CD4-positive, alpha-beta T cell (primary cell): ENCODE measurements at regions not wholly inside any gene's neighbourhood (a gene's known extent, or its start where the extent isn't known, plus 50 kb on each side); places are given as distances from the start of the nearest gene placed in this dataset.
"Not testable (repeated sequence)": the region's sequence is repeated elsewhere in the genome, so short reads cannot be mapped to it uniquely, and the experiment has no call there.

Source experiments
- ATAC-seq: fragments of 200-7000 bp; cut with Tn5 transposase; one replicate; pipeline ENCODE4 v1.10.0; 2022; ENCODE audit warnings: mild to moderate bottlenecking; ENCODE audit not compliant: poor library complexity
- CTCF ChIA-PET: fragments of 350-600 bp; sonication (Branson Sonifier 250); formaldehyde crosslinking; loops from one replicate; lab custom pipeline; 2021; ENCODE audit warnings: antibody characterized with exemption, inconsistent platforms; lab: Charles Lee
- POLR2A ChIA-PET: fragments of 350-600 bp; sonication (Branson Sonifier 250); formaldehyde crosslinking; loops from one replicate; lab custom pipeline; 2021; ENCODE audit warnings: antibody characterized with exemption, inconsistent platforms; lab: Charles Lee
- DNase-seq, 14 experiments: peaks; one replicate each; pipeline ENCODE4 v3.0.0-alpha.2; 2013 to 2020; ENCODE audit warnings: mixed read lengths in 2 of 14
- H3K27ac ChIP-seq, 2 donors: one replicate each; pipeline versions ENCODE4 v1.5.1 to v1.7.0; 2013; ENCODE audit warnings: low read length in 2 of 2, low read depth in 1 of 2, mild to moderate bottlenecking in 1 of 2
- H3K27me3 ChIP-seq, 2 experiments: 1 replicate in 1 of 2; 2 replicates in 1 of 2; pipeline versions ENCODE4 v1.6.1 to v1.7.0; 2013; ENCODE audit warnings: low read length in 2 of 2, control low read depth in 1 of 2, mild to moderate bottlenecking in 1 of 2, moderate library complexity in 1 of 2; ENCODE audit not compliant: insufficient read depth in 2 of 2, control insufficient read depth in 1 of 2
- H3K36me3 ChIP-seq: one replicate; pipeline ENCODE4 v1.6.1; 2013; ENCODE audit warnings: low read length, control low read depth; ENCODE audit not compliant: insufficient read depth
- H3K4me1 ChIP-seq: one replicate; pipeline ENCODE4 v1.6.1; 2013; ENCODE audit warnings: low read length, control low read depth; ENCODE audit not compliant: insufficient read depth
- H3K4me3 ChIP-seq: one replicate; pipeline ENCODE4 v1.5.1; 2013; ENCODE audit warnings: mild to moderate bottlenecking, low read length, moderate library complexity
- H3K9me3 ChIP-seq, 2 experiments: 1 replicate in 1 of 2; 2 replicates in 1 of 2; pipeline versions ENCODE4 v1.6.1 to v1.7.0; 2013; ENCODE audit warnings: low read length in 2 of 2, mild to moderate bottlenecking in 2 of 2, control low read depth in 1 of 2, moderate library complexity in 1 of 2; ENCODE audit not compliant: control insufficient read depth in 1 of 2, insufficient read depth in 1 of 2
- H3K27ac Mint-ChIP-seq: one replicate; pipeline ENCODE4 v1.8.0; 2020; ENCODE audit warnings: mixed read lengths
- H3K27me3 Mint-ChIP-seq: one replicate; pipeline ENCODE4 v1.8.0; 2021; ENCODE audit warnings: mixed read lengths
- H3K36me3 Mint-ChIP-seq: one replicate; pipeline ENCODE4 v1.8.0; 2021; ENCODE audit warnings: low read depth, mixed read lengths
- H3K4me1 Mint-ChIP-seq: one replicate; pipeline ENCODE4 v1.8.0; 2021; ENCODE audit warnings: low read depth, mixed read lengths
- H3K4me3 Mint-ChIP-seq: one replicate; pipeline ENCODE4 v1.8.0; 2020; ENCODE audit warnings: mild to moderate bottlenecking, mixed read lengths
- H3K9me3 Mint-ChIP-seq: one replicate; pipeline ENCODE4 v1.8.0; 2020; ENCODE audit warnings: mixed read lengths
- intact Hi-C, 2 experiments: fragments of 100-400 bp; cut with DNase I in 1 of 2; cut with micrococcal nuclease in 1 of 2; formaldehyde crosslinking; loops; one replicate each; pipeline versions ENCODE4 v1.15.1 to v1.9.0; 2023 to 2025; cut with DNase I, micrococcal nuclease

GRCh38 chrY:18704198-18704597, 69.3 kb downstream of the HSFY2 start:
- H3K36me3 ChIP-seq, H3K4me1 Mint-ChIP-seq, H3K27ac Mint-ChIP-seq: not testable (repeated sequence)

GRCh38 chrY:18711785-18712184, 61.8 kb downstream of the HSFY2 start:
- H3K4me1 ChIP-seq, H3K27ac Mint-ChIP-seq, CTCF ChIA-PET, H3K27me3 Mint-ChIP-seq, H3K9me3 Mint-ChIP-seq, DNase-seq, H3K4me1 Mint-ChIP-seq, H3K9me3 ChIP-seq, H3K36me3 Mint-ChIP-seq, H3K4me3 ChIP-seq, H3K4me3 Mint-ChIP-seq, POLR2A ChIA-PET, intact Hi-C loops, H3K27me3 ChIP-seq, ATAC-seq, H3K36me3 ChIP-seq, H3K27ac ChIP-seq: not testable (repeated sequence)

More at GRCh38 chrY:18704198-18704597, 69.3 kb downstream of the HSFY2 start:
- ATAC-seq, intact Hi-C loops, DNase-seq, H3K4me3 ChIP-seq, CTCF ChIA-PET, H3K27me3 ChIP-seq, H3K27ac ChIP-seq, H3K27me3 Mint-ChIP-seq, H3K9me3 ChIP-seq, H3K4me3 Mint-ChIP-seq, H3K4me1 ChIP-seq, H3K36me3 Mint-ChIP-seq, POLR2A ChIA-PET, H3K9me3 Mint-ChIP-seq: not testable (repeated sequence)

GRCh38 chrY:18713760-18714159, 59.8 kb downstream of the HSFY2 start:
- H3K9me3 ChIP-seq, H3K27me3 ChIP-seq, H3K36me3 ChIP-seq, POLR2A ChIA-PET, H3K9me3 Mint-ChIP-seq, DNase-seq, H3K4me1 ChIP-seq, H3K4me3 ChIP-seq, H3K27ac ChIP-seq, intact Hi-C loops, H3K4me3 Mint-ChIP-seq, H3K27me3 Mint-ChIP-seq, H3K36me3 Mint-ChIP-seq, H3K27ac Mint-ChIP-seq, H3K4me1 Mint-ChIP-seq, CTCF ChIA-PET, ATAC-seq: not testable (repeated sequence)

GRCh38 chrY:18718714-18719113, 54.8 kb downstream of the HSFY2 start:
- POLR2A ChIA-PET, result not testable (repeated sequence)

GRCh38 chrY:18720395-18720794, 53.1 kb downstream of the HSFY2 start:
- H3K9me3 ChIP-seq, H3K4me3 Mint-ChIP-seq: not testable (repeated sequence)

More at GRCh38 chrY:18718714-18719113, 54.8 kb downstream of the HSFY2 start:
- H3K4me1 ChIP-seq, H3K36me3 ChIP-seq, H3K27me3 ChIP-seq, H3K4me3 ChIP-seq, H3K4me3 Mint-ChIP-seq, intact Hi-C loops, H3K4me1 Mint-ChIP-seq, H3K27me3 Mint-ChIP-seq, DNase-seq, H3K27ac ChIP-seq, ATAC-seq, CTCF ChIA-PET, H3K9me3 ChIP-seq, H3K36me3 Mint-ChIP-seq, H3K9me3 Mint-ChIP-seq, H3K27ac Mint-ChIP-seq: not testable (repeated sequence)

More at GRCh38 chrY:18720395-18720794, 53.1 kb downstream of the HSFY2 start:
- H3K36me3 ChIP-seq, H3K36me3 Mint-ChIP-seq, H3K27me3 Mint-ChIP-seq, ATAC-seq, H3K27ac ChIP-seq, POLR2A ChIA-PET, CTCF ChIA-PET, H3K4me3 ChIP-seq, H3K9me3 Mint-ChIP-seq, DNase-seq, H3K27me3 ChIP-seq, intact Hi-C loops, H3K27ac Mint-ChIP-seq, H3K4me1 ChIP-seq, H3K4me1 Mint-ChIP-seq: not testable (repeated sequence)
